K562 (cell line): ENCODE measurements at regions not wholly inside any gene's neighbourhood (a gene's known extent, or its start where the extent isn't known, plus 50 kb on each side); places are given as distances from the start of the nearest gene placed in this dataset.

Experiments used
- ATAC-seq: fragments of 200-7000 bp; cut with Tn5 transposase; 3 replicates; pipeline ENCODE4 v1.9.1; 2020; ENCODE audit warnings: moderate library complexity
- BruUV-seq: library from RNA; stranded (reverse); fragments of 400-500 nt; replicated peaks from 2 replicates; lab custom pipeline; 2021; lab: Mats Ljungman, UMichigan
- CTCF ChIA-PET: fragments of 300-600 bp; formaldehyde crosslinking; extraction: SDS; loops from one replicate; lab custom pipeline; 2021; ENCODE audit warnings: low intra/inter-chr PET ratio; lab: Yijun Ruan, JAX
- POLR2A ChIA-PET: fragments of 300-600, 350-650 bp; sonication (Branson Sonifier 250); formaldehyde crosslinking; extraction: SDS; loops from one replicate; lab custom pipeline; 2021; ENCODE audit warnings: antibody characterized with exemption, inconsistent platforms; lab: Yijun Ruan, JAX
- DNase-seq, 4 experiments: peaks; one replicate each; pipeline versions ENCODE4 v3.0.0 to v3.0.0-alpha.2; 2011 to 2018; ENCODE audit warnings: low spot score in 3 of 4, mixed read lengths in 3 of 4; ENCODE audit errors: extremely low read depth in 1 of 4
- FAIRE-seq: peaks from 2 replicates; lab custom pipeline; 2011; peaks lifted over from hg19 to GRCh38; lab: Jason Lieb, UNC
- H2AFZ ChIP-seq: 2 replicates; pipeline ENCODE4 v1.6.0; 2011; ENCODE audit warnings: low read depth, low read length, control low read depth, inconsistent platforms
- H3K27ac ChIP-seq: fragments of 200-600 bp; 3 replicates; pipeline ENCODE4 v1.8.0; 2011; ENCODE audit warnings: low read depth, mild to moderate bottlenecking, control low read depth, inconsistent platforms, low read length, moderate library complexity, mixed read lengths; ENCODE audit errors: extremely low read depth
- H3K27me3 ChIP-seq, 2 experiments: fragments of 300-600 bp in 1 of 2; 2 replicates in 1 of 2; 3 replicates in 1 of 2; pipeline versions ENCODE4 v1.6.0 to v1.8.0; 2011; ENCODE audit warnings: inconsistent platforms in 2 of 2, low read length in 2 of 2, mild to moderate bottlenecking in 1 of 2, mixed read lengths in 1 of 2, moderate library complexity in 1 of 2; ENCODE audit not compliant: control insufficient read depth in 2 of 2, insufficient read depth in 2 of 2
- H3K36me3 ChIP-seq: fragments of 300-600 bp; 3 replicates; pipeline ENCODE4 v1.8.0; 2011; ENCODE audit warnings: mild to moderate bottlenecking, low read length, inconsistent platforms; ENCODE audit not compliant: control insufficient read depth, insufficient read depth
- H3K4me1 ChIP-seq, 2 experiments: fragments of 200-600 bp in 1 of 2; replicated peaks in 1 of 2; 2 replicates in 1 of 2; 3 replicates in 1 of 2; pipeline versions ENCODE4 v1.5.1 to v1.8.0; 2011; ENCODE audit warnings: inconsistent platforms in 2 of 2, low read length in 2 of 2, mild to moderate bottlenecking in 1 of 2, mixed read lengths in 1 of 2, moderate library complexity in 1 of 2; ENCODE audit not compliant: control insufficient read depth in 2 of 2, insufficient read depth in 2 of 2
- H3K4me2 ChIP-seq: 2 replicates; pipeline ENCODE4 v1.6.1; 2011; ENCODE audit warnings: low read length, control low read depth, inconsistent platforms, mixed read lengths; ENCODE audit not compliant: insufficient read depth
- H3K4me3 ChIP-seq: fragments of 200-600 bp; sonication (generic), shearing (Covaris generic); 2 replicates; pipeline ENCODE4 v1.5.1; 2016; ENCODE audit warnings: control low read depth, inconsistent platforms
- H3K79me2 ChIP-seq: fragments of 200-600 bp; 3 replicates; pipeline ENCODE4 v1.8.0; 2011; ENCODE audit warnings: low read length, inconsistent platforms; ENCODE audit not compliant: control insufficient read depth, insufficient read depth
- H3K9ac ChIP-seq, 2 experiments: 2 replicates each; pipeline versions ENCODE4 v1.6.0 to v1.6.1; 2011; ENCODE audit warnings: low read depth in 2 of 2, low read length in 2 of 2, control low read depth in 1 of 2, inconsistent platforms in 1 of 2, mild to moderate bottlenecking in 1 of 2, mixed read lengths in 1 of 2; ENCODE audit not compliant: insufficient read depth in 1 of 2
- H3K9me1 ChIP-seq: one replicate; pipeline ENCODE4 v1.6.0; 2011; ENCODE audit warnings: inconsistent platforms, mild to moderate bottlenecking, low read length, moderate library complexity; ENCODE audit not compliant: control insufficient read depth, insufficient read depth
- H3K9me3 ChIP-seq: replicated peaks from 2 replicates; pipeline ENCODE4 v1.5.1; 2011; ENCODE audit warnings: low read depth, low read length, inconsistent platforms; ENCODE audit not compliant: control insufficient read depth, insufficient read depth
- H4K20me1 ChIP-seq: replicated peaks from 2 replicates; pipeline ENCODE4 v1.6.1; 2011; ENCODE audit warnings: low read length, inconsistent platforms, mixed read lengths; ENCODE audit not compliant: control insufficient read depth, insufficient read depth
- ATF2 ChIP-seq: sonication (generic); formaldehyde crosslinking; IDR thresholded peaks from 2 replicates; pipeline ENCODE4 v1.8.1; 2022; ENCODE audit warnings: missing genetic modification reagents
- ELF1 ChIP-seq: fragments of 200-800 bp; sonication (Bioruptor generic); IDR thresholded peaks from 2 replicates; pipeline ENCODE4 v1.6.1; 2016; ENCODE audit warnings: missing genetic modification characterization, missing compliant biosample characterization
- FOXM1 ChIP-seq, 2 experiments: fragments of 450-650 bp in 1 of 2; sonication (generic) in 1 of 2; formaldehyde crosslinking in 1 of 2; IDR thresholded peaks; 2 replicates each; pipeline versions ENCODE4 v1.6.1 to v1.9.0; 2017 to 2022; ENCODE audit warnings: low read depth in 2 of 2, mild to moderate bottlenecking in 2 of 2, missing genetic modification reagents in 1 of 2, moderate library complexity in 1 of 2
- GMEB1 ChIP-seq: fragments of 250-450 bp; sonication (Bioruptor Pico); IDR thresholded peaks from 2 replicates; pipeline ENCODE4 v1.4.0; 2020; ENCODE audit warnings: mild to moderate bottlenecking
- HLTF ChIP-seq: fragments of 450-650 bp; IDR thresholded peaks from 2 replicates; pipeline ENCODE4 v1.6.1; 2016
- MEF2A ChIP-seq: IDR thresholded peaks from 2 replicates; pipeline ENCODE4 v1.6.1; 2011; ENCODE audit warnings: low read depth, mild to moderate bottlenecking, low read length, moderate library complexity; ENCODE audit not compliant: control insufficient read depth
- RBM25 ChIP-seq: fragments of 200-400 bp; formaldehyde crosslinking; IDR thresholded peaks from 2 replicates; pipeline ENCODE4 v1.6.1; 2018; ENCODE audit warnings: low read length, low read depth, moderate library complexity; ENCODE audit not compliant: severe bottlenecking
- SOX6 ChIP-seq: fragments of 450-650 bp; IDR thresholded peaks from 2 replicates; pipeline ENCODE4 v1.6.1; 2014; ENCODE audit warnings: mild to moderate bottlenecking
- TEAD4 ChIP-seq, 2 experiments: sonication (generic) in 1 of 2; formaldehyde crosslinking in 1 of 2; IDR thresholded peaks; 2 replicates each; pipeline versions ENCODE4 v1.6.1 to v1.8.0; 2012 to 2022; ENCODE audit warnings: borderline replicate concordance in 1 of 2, inconsistent platforms in 1 of 2, low read length in 1 of 2, mild to moderate bottlenecking in 1 of 2, missing genetic modification reagents in 1 of 2
- ZBTB8A ChIP-seq: fragments of 450-650 bp; IDR thresholded peaks from 2 replicates; pipeline ENCODE4 v1.6.1; 2018; ENCODE audit warnings: mild to moderate bottlenecking, moderate library complexity; ENCODE audit not compliant: partially characterized antibody
- ZKSCAN8 ChIP-seq: fragments of 200-800 bp; sonication (Bioruptor generic); IDR thresholded peaks from 2 replicates; pipeline ENCODE4 v1.6.1; 2016; ENCODE audit warnings: missing genetic modification characterization, missing compliant biosample characterization
- ZNF143 ChIP-seq: sonication (generic); formaldehyde crosslinking; IDR thresholded peaks from 2 replicates; pipeline ENCODE4 v1.9.0; 2022; ENCODE audit warnings: mild to moderate bottlenecking, missing genetic modification reagents
- ZNF184 ChIP-seq: sonication (generic); formaldehyde crosslinking; IDR thresholded peaks from 2 replicates; pipeline ENCODE4 v1.5.0; 2020; ENCODE audit warnings: missing genetic modification reagents
- ZNF316 ChIP-seq: fragments of 450-650 bp; IDR thresholded peaks from 2 replicates; pipeline ENCODE4 v1.6.1; 2016
- ZNF695 ChIP-seq: fragments of 450-650 bp; formaldehyde crosslinking; IDR thresholded peaks from 2 replicates; pipeline ENCODE4 v1.4.0; 2020; ENCODE audit warnings: mild to moderate bottlenecking, moderate library complexity
- ZNF79 ChIP-seq: fragments of 250-450 bp; sonication (Bioruptor Pico); IDR thresholded peaks from 2 replicates; pipeline ENCODE4 v1.4.0; 2020; ENCODE audit warnings: low read depth, mild to moderate bottlenecking, moderate library complexity
- WGBS: fragments of 100-300 bp; shearing (Covaris generic); methylation state at CpG from one replicate; pipeline ENCODE4 v1.1.6; 2016; ENCODE audit warnings: low coverage, mixed read lengths; ENCODE audit not compliant: insufficient coverage; ENCODE audit errors: missing lambda C conversion rate; 5-methylcytosine and 5-hydroxymethylcytosine counted together
- in situ Hi-C: fragments of 300-500 bp; cut with MboI; formaldehyde crosslinking; loops from 4 replicates; pipeline ENCODE4 v1.15.0; 2018; ENCODE audit warnings: inconsistent platforms, mixed read lengths
- intact Hi-C: fragments of 100-400 bp; cut with micrococcal nuclease; formaldehyde crosslinking; loops from 2 replicates; pipeline ENCODE4 v1.14.2; 2022
- TF ChIP-seq, protein P1 (sequence below): fragments of 250-450 bp; sonication (Bioruptor Pico); IDR thresholded peaks from 2 replicates; pipeline ENCODE4 v1.9.0; 2021; ENCODE audit warnings: mild to moderate bottlenecking
- TF ChIP-seq, protein P2 (sequence below): IDR thresholded peaks from 2 replicates; pipeline ENCODE4 v1.6.1; 2011; ENCODE audit warnings: borderline replicate concordance, low read depth, mild to moderate bottlenecking, moderate library complexity, low read length; ENCODE audit not compliant: insufficient read depth, poor library complexity, severe bottlenecking

- no peaks in the 10 kb centered on the region for H3K9me3 ChIP-seq
- no peaks in the 10 kb centered on the region for H3K79me2 ChIP-seq
- no peak overlapping the region for H3K9ac ChIP-seq
- ChIA-PET POLR2A (no interaction called here), CTCF (no interaction called here)
- intact Hi-C loops: no loop called here
- H3K4me3 ChIP-seq: no peak overlapping the region
- no peak overlapping the region for H2AFZ ChIP-seq
- in situ Hi-C loops: no loop called here
- no peak for FAIRE-seq
- DNase-seq: no peak
- H3K27ac ChIP-seq: no peak overlapping the region
- no peak overlapping the region for H3K4me2 ChIP-seq
- H3K9me1 ChIP-seq: no peaks in the 10 kb centered on the region
- BruUV-seq: no TSS peak
- ATAC-seq: no peak
- peaks cover 0 to 13% of the 10 kb centered on the region in 2 experiments; a peak in 1 of 5 replicates for H3K27me3 ChIP-seq
- H4K20me1 ChIP-seq: no peaks in the 10 kb centered on the region
- H3K4me1 ChIP-seq: no peaks in the 10 kb centered on the region
- no peaks in the 10 kb centered on the region for H3K36me3 ChIP-seq
- WGBS: 12% methylated on average over 6 of the region's 7 CpGs
- TF ChIP-seq ZNF143 (CRISPR knock-in tag) (no peak), ATF2 (CRISPR knock-in tag) (no peak), FOXM1 (IDR thresholded peaks at IDR 0.05; ENCODE audit: low read depth) (no peak), FOXM1 (CRISPR knock-in tag; IDR thresholded peaks at IDR 0.05; ENCODE audit: low read depth) (no peak), SOX6 (no peak), MEF2A (no peak), ZNF695 (CRISPR knock-in tag) (no peak), HLTF (no peak), ZNF316 (no peak), RBM25 (no peak), ELF1 (tag) (no peak), GMEB1 (CRISPR knock-in tag) (no peak), ZKSCAN8 (CRISPR knock-in tag) (no peak), TEAD4 (IDR thresholded peaks at IDR 0.05; ENCODE audit: low read length) (no peak), TEAD4 (CRISPR knock-in tag; IDR thresholded peaks at IDR 0.05; ENCODE audit: borderline replicate concordance) (no peak), ZBTB8A (no peak), ZNF184 (CRISPR knock-in tag) (no peak), ZNF79 (CRISPR knock-in tag) (no peak)
- TF ChIP-seq, protein P1, sequence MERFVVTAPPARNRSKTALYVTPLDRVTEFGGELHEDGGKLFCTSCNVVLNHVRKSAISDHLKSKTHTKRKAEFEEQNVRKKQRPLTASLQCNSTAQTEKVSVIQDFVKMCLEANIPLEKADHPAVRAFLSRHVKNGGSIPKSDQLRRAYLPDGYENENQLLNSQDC (CRISPR knock-in tag): no peak
- TF ChIP-seq, protein P2, sequence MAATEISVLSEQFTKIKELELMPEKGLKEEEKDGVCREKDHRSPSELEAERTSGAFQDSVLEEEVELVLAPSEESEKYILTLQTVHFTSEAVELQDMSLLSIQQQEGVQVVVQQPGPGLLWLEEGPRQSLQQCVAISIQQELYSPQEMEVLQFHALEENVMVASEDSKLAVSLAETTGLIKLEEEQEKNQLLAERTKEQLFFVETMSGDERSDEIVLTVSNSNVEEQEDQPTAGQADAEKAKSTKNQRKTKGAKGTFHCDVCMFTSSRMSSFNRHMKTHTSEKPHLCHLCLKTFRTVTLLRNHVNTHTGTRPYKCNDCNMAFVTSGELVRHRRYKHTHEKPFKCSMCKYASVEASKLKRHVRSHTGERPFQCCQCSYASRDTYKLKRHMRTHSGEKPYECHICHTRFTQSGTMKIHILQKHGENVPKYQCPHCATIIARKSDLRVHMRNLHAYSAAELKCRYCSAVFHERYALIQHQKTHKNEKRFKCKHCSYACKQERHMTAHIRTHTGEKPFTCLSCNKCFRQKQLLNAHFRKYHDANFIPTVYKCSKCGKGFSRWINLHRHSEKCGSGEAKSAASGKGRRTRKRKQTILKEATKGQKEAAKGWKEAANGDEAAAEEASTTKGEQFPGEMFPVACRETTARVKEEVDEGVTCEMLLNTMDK: no peak
Measured at GRCh38 chr3:177491296-177492032, 294.2 kb upstream of the TBL1XR1 start.
